ENCODE measurements at regions not wholly inside any gene's neighbourhood (a gene's known extent, or its start where the extent isn't known, plus 50 kb on each side); places are given as distances from the start of the nearest gene placed in this dataset.
A peak's percentile ranks its signal among the peaks of the same experiment; 100 is the strongest.

DNA sequence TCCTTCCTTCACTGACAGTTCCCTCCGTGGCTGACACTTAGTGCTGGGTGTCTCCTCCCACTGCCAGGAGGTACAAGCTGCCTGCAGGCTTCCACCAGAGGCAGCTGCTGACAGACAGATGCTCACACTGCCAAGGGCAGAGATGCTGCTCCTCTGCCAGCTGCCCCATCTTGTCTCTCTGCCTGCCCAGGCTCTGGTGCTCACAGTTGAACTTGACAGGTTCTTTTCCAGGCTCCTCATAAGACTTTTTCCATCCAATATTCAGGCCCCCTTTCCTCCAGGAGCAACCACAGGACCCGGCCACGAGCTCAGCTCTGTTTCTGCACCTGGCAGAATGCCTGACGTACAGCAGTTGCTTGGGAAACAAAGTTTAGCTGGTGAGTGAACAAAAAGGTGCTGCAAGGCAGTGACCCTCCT lies 79.8 kb downstream of the PSMB1 start (continued):
- TF ChIP-seq ZBTB7A (IDR thresholded peaks at IDR 0.05; ENCODE audit: borderline replicate concordance, control insufficient read depth, low read depth, low read length) = no peak
- TF ChIP-seq ZNF785 (CRISPR knock-in tag; IDR thresholded peaks at IDR 0.05) = no peak
- TF ChIP-seq, protein P1, sequence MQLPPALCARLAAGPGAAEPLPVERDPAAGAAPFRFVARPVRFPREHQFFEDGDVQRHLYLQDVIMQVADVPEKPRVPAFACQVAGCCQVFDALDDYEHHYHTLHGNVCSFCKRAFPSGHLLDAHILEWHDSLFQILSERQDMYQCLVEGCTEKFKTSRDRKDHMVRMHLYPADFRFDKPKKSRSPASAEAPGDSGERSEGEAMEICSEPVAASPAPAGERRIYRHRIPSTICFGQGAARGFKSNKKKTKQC (CRISPR knock-in tag; IDR thresholded peaks at IDR 0.05) = no peak
- no peak for TF ChIP-seq SPI1 (IDR thresholded peaks at IDR 0.05; ENCODE audit: borderline replicate concordance, low read depth, low read length)
- TF ChIP-seq CBX5 (IDR thresholded peaks at IDR 0.05; ENCODE audit: borderline replicate concordance, low read depth) = no peak
- TF ChIP-seq ZNF143 (CRISPR knock-in tag; IDR thresholded peaks at IDR 0.05) = no peak

DNA sequence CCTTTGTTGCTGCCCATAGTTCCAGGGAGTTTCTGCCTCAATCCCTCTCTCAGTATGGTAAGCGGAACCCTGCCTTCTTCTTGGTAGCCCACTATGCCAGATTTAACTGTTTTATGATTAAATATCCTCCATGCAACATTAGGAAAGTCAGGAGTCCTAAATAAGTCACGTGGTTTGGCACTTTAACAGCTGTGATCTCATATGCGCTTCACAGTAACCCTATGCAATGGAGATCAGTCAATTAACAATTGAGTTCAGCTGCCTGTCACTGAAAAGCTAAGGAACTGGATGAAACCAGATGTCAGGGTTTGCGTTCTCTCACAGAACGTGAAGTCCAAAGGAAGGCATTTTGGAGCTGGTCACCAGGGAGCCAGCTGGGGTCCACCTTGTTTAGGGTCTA lies 81.6 kb downstream of the PSMB1 start:
- no peak for FAIRE-seq
- ChIA-PET POLR2A (no interaction called here), CTCF (ENCODE audit: low intra/inter-chr PET ratio) (no interaction called here)
- in situ Hi-C loops (cut with MboI) = no loop called here
- Histone ChIP-seq H3K9me3 (replicated peaks; ENCODE audit: control insufficient read depth, insufficient read depth, low read depth, low read length) (0 out of 2 replicates have a peak, but pooled peaks cover 9% of the 10 kb centered on the region), H3K9ac (ENCODE audit: insufficient read depth in 1 of 2, low read depth in 2 of 2, low read length in 2 of 2) (no peak overlapping the region), H2AFZ (ENCODE audit: low read depth, low read length) (no peak overlapping the region), H3K27ac (ENCODE audit: extremely low read depth, low read depth, low read length) (no peak overlapping the region), H3K36me3 (ENCODE audit: control insufficient read depth, insufficient read depth, low read length) (no peaks in the 10 kb centered on the region), H3K9me1 (ENCODE audit: control insufficient read depth, insufficient read depth, low read length) (no peaks in the 10 kb centered on the region), H3K79me2 (ENCODE audit: control insufficient read depth, insufficient read depth, low read length) (no peaks in the 10 kb centered on the region), H3K27me3 (ENCODE audit: control insufficient read depth in 2 of 2, insufficient read depth in 2 of 2, low read length in 2 of 2) (peaks cover 12 to 41% of the 10 kb centered on the region in 2 experiments; a peak in 4 of 5 replicates), H3K4me1 (replicated peaks in 1 of 2; ENCODE audit: control insufficient read depth in 2 of 2, insufficient read depth in 2 of 2, low read length in 2 of 2) (no peaks in the 10 kb centered on the region), H4K20me1 (replicated peaks; ENCODE audit: control insufficient read depth, insufficient read depth, low read length) (no peaks in the 10 kb centered on the region), H3K4me2 (ENCODE audit: insufficient read depth, low read length) (no peak overlapping the region), H3K4me3 (no peak overlapping the region)
- no peak for DNase-seq (ENCODE audit: extremely low read depth in 1 of 4, low spot score in 3 of 4)
- WGBS (ENCODE audit: insufficient coverage, low coverage, missing lambda C conversion rate) = 0% methylated on average over 5 of the region's 5 CpGs
- no TSS peak for BruUV-seq (replicated peaks)
- TF ChIP-seq NFXL1 (CRISPR knock-in tag; IDR thresholded peaks at IDR 0.05) = no peak
- TF ChIP-seq, protein P2, sequence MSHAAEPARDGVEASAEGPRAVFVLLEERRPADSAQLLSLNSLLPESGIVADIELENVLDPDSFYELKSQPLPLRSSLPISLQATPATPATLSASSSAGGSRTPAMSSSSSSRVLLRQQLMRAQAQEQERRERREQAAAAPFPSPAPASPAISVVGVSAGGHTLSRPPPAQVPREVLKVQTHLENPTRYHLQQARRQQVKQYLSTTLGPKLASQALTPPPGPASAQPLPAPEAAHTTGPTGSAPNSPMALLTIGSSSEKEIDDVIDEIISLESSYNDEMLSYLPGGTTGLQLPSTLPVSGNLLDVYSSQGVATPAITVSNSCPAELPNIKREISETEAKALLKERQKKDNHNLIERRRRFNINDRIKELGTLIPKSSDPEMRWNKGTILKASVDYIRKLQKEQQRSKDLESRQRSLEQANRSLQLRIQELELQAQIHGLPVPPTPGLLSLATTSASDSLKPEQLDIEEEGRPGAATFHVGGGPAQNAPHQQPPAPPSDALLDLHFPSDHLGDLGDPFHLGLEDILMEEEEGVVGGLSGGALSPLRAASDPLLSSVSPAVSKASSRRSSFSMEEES (CRISPR knock-in tag; IDR thresholded peaks at IDR 0.05) = peak; percentile 88
- TF ChIP-seq, protein P3, sequence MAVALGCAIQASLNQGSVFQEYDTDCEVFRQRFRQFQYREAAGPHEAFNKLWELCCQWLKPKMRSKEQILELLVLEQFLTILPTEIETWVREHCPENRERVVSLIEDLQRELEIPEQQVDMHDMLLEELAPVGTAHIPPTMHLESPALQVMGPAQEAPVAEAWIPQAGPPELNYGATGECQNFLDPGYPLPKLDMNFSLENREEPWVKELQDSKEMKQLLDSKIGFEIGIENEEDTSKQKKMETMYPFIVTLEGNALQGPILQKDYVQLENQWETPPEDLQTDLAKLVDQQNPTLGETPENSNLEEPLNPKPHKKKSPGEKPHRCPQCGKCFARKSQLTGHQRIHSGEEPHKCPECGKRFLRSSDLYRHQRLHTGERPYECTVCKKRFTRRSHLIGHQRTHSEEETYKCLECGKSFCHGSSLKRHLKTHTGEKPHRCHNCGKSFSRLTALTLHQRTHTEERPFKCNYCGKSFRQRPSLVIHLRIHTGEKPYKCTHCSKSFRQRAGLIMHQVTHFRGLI (CRISPR knock-in tag; IDR thresholded peaks at IDR 0.05) = no peak
- TF ChIP-seq RBM25 (IDR thresholded peaks at IDR 0.05; ENCODE audit: low read depth, low read length, severe bottlenecking) = no peak
- peak; percentile 53; the same call in 1 of the 2 replicates for TF ChIP-seq RAD51 (IDR thresholded peaks at IDR 0.05; ENCODE audit: borderline replicate concordance, low read depth)
- no peak for ATAC-seq
- intact Hi-C loops (cut with micrococcal nuclease) = loop anchor here (10.0 kb wide), 1 partner anchor 53 kb away; no protein-coding TSS in a partner anchor
